CD4-positive, alpha-beta T cell treated with Interleukin-6 at 100 ng/mL for 8 hours (primary cell): ENCODE measurements at regions not wholly inside any gene's neighbourhood (a gene's known extent, or its start where the extent isn't known, plus 50 kb on each side); places are given as distances from the start of the nearest gene placed in this dataset.
"Not testable (repeated sequence)": the region's sequence is repeated elsewhere in the genome, so short reads cannot be mapped to it uniquely, and the experiment has no call there.

Experiments used
- DNase-seq: peaks from one replicate; pipeline ENCODE4 v3.0.0-alpha.2; 2020; ENCODE audit warnings: mixed read lengths, low spot score

- DNase-seq, result no peak
Observed at GRCh38 chr10:15428681-15429080, 57.6 kb upstream of the FAM171A1 start.

- no peak for DNase-seq
Observed at GRCh38 chr10:15427843-15428414, 56.8 kb upstream of the FAM171A1 start.

DNA sequence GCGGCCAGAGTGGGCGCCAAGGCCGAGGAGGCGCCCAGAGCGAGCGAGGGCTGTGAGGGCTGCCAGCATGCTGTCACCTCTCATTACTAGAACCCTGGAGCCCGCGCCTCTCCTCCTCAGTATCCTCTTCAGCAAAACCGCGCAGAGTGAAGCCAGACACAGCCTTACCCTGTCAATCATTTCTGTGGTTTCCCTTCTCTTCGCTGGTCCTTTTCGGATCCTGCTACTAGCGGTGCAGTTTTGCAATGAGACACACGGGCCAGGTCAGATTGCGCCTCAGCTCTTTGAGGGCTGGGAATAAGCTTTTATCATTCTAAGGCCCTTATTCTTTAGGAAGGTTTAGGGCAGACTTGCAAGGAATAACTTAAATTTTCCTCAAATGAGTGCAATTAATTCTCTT is 55.5 kb upstream of the FAM171A1 start:
- DNase-seq, result no peak

DNA sequence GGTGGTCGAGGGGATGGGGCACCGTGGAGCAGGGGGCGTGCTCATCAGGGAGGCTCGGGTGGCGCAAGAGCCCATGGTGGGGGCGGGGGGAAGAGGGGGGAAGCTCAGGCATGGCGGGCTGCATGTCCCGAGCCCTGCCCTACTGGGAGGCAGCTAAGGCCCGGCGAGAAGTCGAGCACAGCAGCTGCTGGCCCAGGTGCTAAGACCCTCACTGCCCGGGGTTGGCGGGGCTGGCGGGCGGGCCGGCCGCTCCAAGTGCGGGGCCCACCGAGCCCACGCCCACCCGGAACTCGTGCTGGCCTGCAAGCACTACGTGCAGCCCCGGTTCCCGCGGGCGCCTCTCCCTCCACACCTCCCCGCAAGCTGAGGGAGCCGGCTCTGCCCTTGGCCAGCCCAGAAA is 55.0 kb upstream of the FAM171A1 start:
- DNase-seq, result no peak

GRCh38 chr10:15421875-15422274 is 50.8 kb upstream of the FAM171A1 start:
- DNase-seq, result not testable (repeated sequence)
